GM18868 (cell line): ENCODE measurements at regions not wholly inside any gene's neighbourhood (a gene's known extent, or its start where the extent isn't known, plus 50 kb on each side); places are given as distances from the start of the nearest gene placed in this dataset.
A peak's percentile ranks its signal among the peaks of the same experiment; 100 is the strongest.

Experiments used
- ATAC-seq: cut with Tn5 transposase; IDR thresholded peaks from one replicate; pipeline ENCODE4 v1.9.1; 2021; ENCODE audit warnings: mild to moderate bottlenecking, moderate library complexity; ENCODE audit not compliant: unreplicated experiment

DNA sequence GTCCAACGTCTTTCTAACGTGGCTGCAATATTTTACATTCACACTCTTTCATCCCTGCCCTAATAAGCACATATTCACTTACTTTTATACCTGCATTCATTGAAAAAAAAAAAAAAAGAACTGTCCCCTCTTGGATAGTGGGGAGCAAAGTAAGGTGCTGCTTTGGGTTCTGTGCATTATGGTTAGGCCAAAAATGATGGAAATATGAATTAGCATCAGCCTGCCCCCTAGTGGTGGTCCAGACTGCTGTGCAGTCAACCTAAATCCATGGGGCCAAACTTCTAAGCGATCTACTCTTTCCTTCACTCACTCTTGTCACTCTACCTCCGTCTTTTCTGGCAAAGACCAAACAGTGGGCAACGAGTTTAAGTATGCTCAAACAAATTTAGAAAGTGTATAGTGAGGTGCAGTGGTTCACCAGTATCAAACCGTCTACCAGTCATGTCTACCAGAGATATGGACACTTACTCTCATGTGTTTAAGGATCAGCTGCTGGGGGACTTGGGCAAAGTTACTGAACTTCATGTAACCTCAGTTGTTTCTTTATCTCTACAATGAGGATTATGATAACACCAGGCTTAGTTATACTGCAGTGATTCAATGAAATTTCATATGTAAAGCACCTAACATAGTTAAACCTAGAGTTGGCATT lies 61.5 kb upstream of the GRM7 start:
- peak; percentile 89 for ATAC-seq

GRCh38 chr3:6803619-6804018 lies 57.3 kb upstream of the GRM7 start:
- no peak for ATAC-seq

DNA sequence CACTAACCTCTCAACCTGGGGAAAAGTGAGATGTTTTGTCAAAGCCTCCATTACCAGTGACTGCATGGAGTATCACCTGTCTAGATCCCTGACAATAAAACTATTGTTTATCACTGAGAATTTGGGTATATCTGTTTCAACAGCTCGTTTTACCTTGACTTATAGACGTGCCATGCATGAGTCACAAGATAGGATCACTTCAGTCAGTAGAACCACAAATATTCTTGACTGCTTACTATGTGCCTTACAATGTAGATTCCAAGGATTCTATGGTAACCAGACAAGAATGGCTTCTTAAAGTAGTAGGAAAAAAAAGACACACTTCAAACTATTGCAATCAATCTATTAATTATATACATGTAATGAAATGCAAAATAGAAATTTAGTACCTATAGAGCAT lies 55.7 kb upstream of the GRM7 start:
- ATAC-seq = no peak

DNA sequence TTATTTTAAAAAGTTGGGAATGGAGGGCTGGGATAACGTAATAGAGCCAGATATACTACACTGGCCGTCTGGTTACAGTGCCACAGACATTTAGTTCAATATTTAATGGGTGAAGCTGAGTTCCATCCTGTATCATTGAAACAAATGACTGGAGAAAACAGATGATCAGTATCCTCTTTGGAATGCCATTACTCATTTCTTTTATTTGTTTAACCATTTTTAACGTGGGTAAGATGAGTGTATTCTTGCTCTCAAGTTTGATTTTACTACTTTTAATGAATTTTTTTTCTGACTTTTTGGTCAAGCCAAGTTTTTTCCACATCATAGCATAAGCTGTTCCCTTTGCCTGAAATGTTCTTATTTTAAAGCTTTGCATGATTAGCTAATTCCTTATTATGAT lies 53.9 kb upstream of the GRM7 start:
- no peak for ATAC-seq

DNA sequence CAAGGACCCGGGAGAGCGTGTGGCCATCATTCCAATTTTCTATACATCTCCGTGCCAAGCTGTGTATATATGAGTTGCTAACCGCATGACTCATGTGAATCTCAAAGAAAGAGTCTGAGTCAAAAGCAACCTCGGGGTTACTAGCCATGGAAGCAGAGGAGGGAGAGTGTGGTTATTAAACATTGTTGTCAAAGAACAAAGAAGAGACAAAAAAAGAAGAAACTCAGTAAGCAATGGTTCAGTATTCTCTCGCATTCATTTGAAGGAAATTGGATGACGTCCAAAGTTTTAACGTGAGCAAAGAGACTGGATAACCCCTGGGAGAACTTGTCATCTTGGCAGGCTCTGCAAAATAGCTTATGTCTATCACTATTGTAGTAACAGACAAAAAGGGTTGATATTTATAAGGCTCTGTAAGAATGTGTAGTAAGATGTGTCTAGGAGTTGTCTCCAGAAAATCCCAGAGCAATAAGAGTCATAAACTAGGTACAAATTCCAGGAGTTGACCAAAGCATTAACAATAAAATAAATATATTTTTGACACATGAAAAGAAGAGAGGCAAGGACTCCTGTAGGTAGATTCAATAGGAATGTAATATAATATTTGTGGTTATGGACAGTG lies 52.8 kb upstream of the GRM7 start:
- peak; percentile 72 for ATAC-seq

DNA sequence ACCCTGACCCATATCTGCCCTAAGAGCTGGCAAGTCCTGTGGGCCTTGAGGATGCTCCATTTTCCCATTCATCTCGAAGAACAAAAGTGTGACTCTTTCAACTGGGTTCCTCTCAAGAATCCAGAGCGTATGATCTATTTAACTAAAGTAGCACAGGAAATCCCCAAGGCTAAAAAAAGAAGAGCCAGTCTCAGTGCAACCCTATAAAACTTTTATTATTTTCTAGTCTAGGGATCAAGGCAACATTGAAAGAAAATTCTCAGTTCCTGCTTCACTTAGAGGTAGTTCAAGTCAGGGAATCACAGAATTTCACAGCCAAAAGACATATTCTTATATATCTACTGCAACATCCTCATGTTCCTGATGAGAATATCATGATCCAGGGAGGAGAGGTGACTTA lies 51.6 kb upstream of the GRM7 start:
- ATAC-seq = peak; percentile 41
